Uterus (tissue), 3 donors: ENCODE measurements at regions not wholly inside any gene's neighbourhood (a gene's known extent, or its start where the extent isn't known, plus 50 kb on each side); places are given as distances from the start of the nearest gene placed in this dataset.

Source experiments
- DNase-seq, 2 donors: peaks; one replicate each; pipeline ENCODE4 v3.0.0-alpha.2; 2019 to 2020
- H3K27ac ChIP-seq, 2 donors: fragments of 200-600 bp; sonication (generic); 1 replicate in 1 of 2; 2 replicates in 1 of 2; pipeline ENCODE4 v1.5.1; 2016 to 2018
- H3K27me3 ChIP-seq, 2 donors: fragments of 200-600 bp; sonication (generic); one replicate each; pipeline ENCODE4 v1.5.1; 2018 to 2019; ENCODE audit warnings: control low read depth in 1 of 2
- H3K36me3 ChIP-seq, 2 donors: fragments of 200-600 bp; sonication (generic); one replicate each; pipeline ENCODE4 v1.5.1; 2019; ENCODE audit warnings: control low read depth in 1 of 2
- H3K4me1 ChIP-seq, 2 donors: fragments of 200-600 bp; sonication (generic); one replicate each; pipeline ENCODE4 v1.5.1; 2018 to 2019; ENCODE audit warnings: control low read depth in 1 of 2
- H3K4me3 ChIP-seq, 2 donors: fragments of 200-600 bp; sonication (generic); 1 replicate in 1 of 2; 2 replicates in 1 of 2; pipeline ENCODE4 v1.5.1; 2018 to 2019; ENCODE audit warnings: mild to moderate bottlenecking in 1 of 2
- H3K9me3 ChIP-seq, 2 donors: fragments of 200-600 bp; sonication (generic); one replicate each; pipeline ENCODE4 v1.5.1; 2019; ENCODE audit warnings: control low read depth in 1 of 2
- POLR2A ChIP-seq, 2 donors: fragments of 450-650 bp; IDR thresholded peaks; one replicate each; pipeline ENCODE4 v1.6.1; 2016; ENCODE audit warnings: antibody characterized with exemption in 2 of 2, mild to moderate bottlenecking in 1 of 2, moderate library complexity in 1 of 2
- intact Hi-C: fragments of 100-400 bp; cut with DNase I; formaldehyde crosslinking; loops from one replicate; pipeline ENCODE4 v1.15.1; 2023; ENCODE audit warnings: low total_unique reads
- TF ChIP-seq, protein P1 (sequence below), 4 experiments: fragments of 200-600 bp in 2 of 4; fragments of 450-650 bp in 2 of 4; sonication (generic) in 2 of 4; IDR thresholded peaks; one replicate each; pipeline ENCODE4 v1.5.1; 2016 to 2019; ENCODE audit warnings: antibody characterized with exemption in 4 of 4, mild to moderate bottlenecking in 2 of 4, moderate library complexity in 1 of 4
- donor health status: DM: yes; HTN: yes; CAD: no.

DNA sequence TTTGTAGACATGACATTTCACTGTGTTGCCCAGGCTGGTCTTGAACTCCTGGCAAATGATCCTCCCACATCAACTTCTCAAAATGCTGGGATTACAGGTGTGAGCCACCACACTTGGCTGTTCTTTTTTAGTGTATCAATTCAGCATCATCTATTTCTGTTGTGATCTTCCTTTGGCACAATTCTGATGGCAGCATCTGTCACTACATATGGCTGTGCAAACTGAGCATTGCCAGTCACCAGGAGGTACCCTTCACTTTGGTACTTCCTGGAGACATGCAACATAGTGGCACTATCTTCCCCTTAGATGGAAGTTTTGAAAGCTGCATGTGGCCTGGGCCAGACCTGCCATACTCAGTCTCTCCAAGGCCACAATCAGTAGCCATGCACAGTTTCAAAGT, 467.1 kb upstream of the TMPO start:
- no peaks in the 10 kb centered on the region for H3K36me3 ChIP-seq
- H3K4me1 ChIP-seq = no peaks in the 10 kb centered on the region
- no peak for DNase-seq
- H3K27ac ChIP-seq = no peak overlapping the region
- TF ChIP-seq, protein P1, sequence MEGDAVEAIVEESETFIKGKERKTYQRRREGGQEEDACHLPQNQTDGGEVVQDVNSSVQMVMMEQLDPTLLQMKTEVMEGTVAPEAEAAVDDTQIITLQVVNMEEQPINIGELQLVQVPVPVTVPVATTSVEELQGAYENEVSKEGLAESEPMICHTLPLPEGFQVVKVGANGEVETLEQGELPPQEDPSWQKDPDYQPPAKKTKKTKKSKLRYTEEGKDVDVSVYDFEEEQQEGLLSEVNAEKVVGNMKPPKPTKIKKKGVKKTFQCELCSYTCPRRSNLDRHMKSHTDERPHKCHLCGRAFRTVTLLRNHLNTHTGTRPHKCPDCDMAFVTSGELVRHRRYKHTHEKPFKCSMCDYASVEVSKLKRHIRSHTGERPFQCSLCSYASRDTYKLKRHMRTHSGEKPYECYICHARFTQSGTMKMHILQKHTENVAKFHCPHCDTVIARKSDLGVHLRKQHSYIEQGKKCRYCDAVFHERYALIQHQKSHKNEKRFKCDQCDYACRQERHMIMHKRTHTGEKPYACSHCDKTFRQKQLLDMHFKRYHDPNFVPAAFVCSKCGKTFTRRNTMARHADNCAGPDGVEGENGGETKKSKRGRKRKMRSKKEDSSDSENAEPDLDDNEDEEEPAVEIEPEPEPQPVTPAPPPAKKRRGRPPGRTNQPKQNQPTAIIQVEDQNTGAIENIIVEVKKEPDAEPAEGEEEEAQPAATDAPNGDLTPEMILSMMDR (IDR thresholded peaks at IDR 0.05) = no peak
- no peak for TF ChIP-seq POLR2A (IDR thresholded peaks at IDR 0.05)
- no peaks in the 10 kb centered on the region for H3K27me3 ChIP-seq
- H3K9me3 ChIP-seq = no peaks in the 10 kb centered on the region
- intact Hi-C loops = no loop called here
- H3K4me3 ChIP-seq = no peak overlapping the region

DNA sequence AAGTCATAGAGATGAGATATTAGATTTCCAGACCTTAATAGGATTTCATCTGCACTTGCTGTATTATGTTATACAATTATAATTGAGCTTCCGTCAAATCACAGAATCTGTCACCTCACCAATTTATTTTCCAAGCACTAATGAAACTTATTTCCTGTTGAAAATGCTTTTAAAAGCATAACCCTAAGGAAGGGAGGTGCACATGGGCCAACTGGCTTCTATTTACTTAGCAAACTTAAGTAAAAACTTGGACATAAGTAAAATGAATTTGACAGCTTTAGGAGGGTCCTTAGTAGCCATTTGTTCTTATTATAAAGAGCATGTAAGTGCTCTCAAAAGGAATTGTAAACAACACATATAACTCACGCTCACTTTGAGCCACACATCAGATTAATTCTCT, 462.2 kb upstream of the TMPO start:
- intact Hi-C loops = no loop called here
- Histone ChIP-seq H3K4me1 (no peaks in the 10 kb centered on the region), H3K27me3 (no peaks in the 10 kb centered on the region), H3K4me3 (no peak overlapping the region), H3K9me3 (no peaks in the 10 kb centered on the region), H3K27ac (no peak overlapping the region), H3K36me3 (no peaks in the 10 kb centered on the region)
- TF ChIP-seq, protein P1 (IDR thresholded peaks at IDR 0.05) = no peak
- no peak for TF ChIP-seq POLR2A (IDR thresholded peaks at IDR 0.05)
- DNase-seq = no peak

- Histone ChIP-seq H3K27ac (no peak overlapping the region), H3K36me3 (no peaks in the 10 kb centered on the region), H3K4me3 (no peak overlapping the region), H3K9me3 (no peaks in the 10 kb centered on the region), H3K27me3 (no peaks in the 10 kb centered on the region), H3K4me1 (no peaks in the 10 kb centered on the region)
- DNase-seq = no peak
- TF ChIP-seq, protein P1 (IDR thresholded peaks at IDR 0.05) = no peak
- TF ChIP-seq POLR2A (IDR thresholded peaks at IDR 0.05) = no peak
- intact Hi-C loops = no loop called here
These were observed 457.7 kb upstream of the TMPO start for GRCh38 chr12:98057701-98058100.

DNA sequence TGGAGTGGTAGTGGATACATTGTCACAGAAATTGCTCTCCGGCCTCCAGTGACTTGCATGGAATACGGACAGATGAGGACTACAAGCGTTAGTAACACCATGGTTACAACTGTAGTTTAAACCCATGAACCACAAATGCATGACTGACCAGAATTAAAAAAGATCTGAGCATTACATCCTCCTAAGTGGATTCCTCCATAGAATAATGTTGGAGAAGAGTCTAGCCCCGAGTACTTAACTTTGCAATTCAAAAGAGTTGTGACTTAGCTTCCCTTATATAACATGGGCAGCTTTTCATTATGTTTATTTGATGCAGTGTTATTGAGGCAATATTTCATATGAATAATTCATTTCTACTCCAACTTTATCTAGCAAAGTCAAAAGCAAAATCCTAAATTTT, 457.2 kb upstream of the TMPO start:
- TF ChIP-seq POLR2A (IDR thresholded peaks at IDR 0.05) = no peak
- TF ChIP-seq, protein P1 (IDR thresholded peaks at IDR 0.05) = no peak
- no peaks in the 10 kb centered on the region for H3K36me3 ChIP-seq
- no peak overlapping the region for H3K4me3 ChIP-seq
- no peak for DNase-seq
- H3K4me1 ChIP-seq = no peaks in the 10 kb centered on the region
- intact Hi-C loops = no loop called here
- no peaks in the 10 kb centered on the region for H3K27me3 ChIP-seq
- no peaks in the 10 kb centered on the region for H3K9me3 ChIP-seq
- H3K27ac ChIP-seq = no peak overlapping the region

- no peak overlapping the region for H3K27ac ChIP-seq
- TF ChIP-seq, protein P1 (IDR thresholded peaks at IDR 0.05) = no peak
- TF ChIP-seq POLR2A (IDR thresholded peaks at IDR 0.05) = no peak
These were observed 456.6 kb upstream of the TMPO start for GRCh38 chr12:98058838-98059237.

More at GRCh38 chr12:98058838-98059237, 456.6 kb upstream of the TMPO start:
- intact Hi-C loops = no loop called here
- no peaks in the 10 kb centered on the region for H3K9me3 ChIP-seq
- no peaks in the 10 kb centered on the region for H3K27me3 ChIP-seq
- no peaks in the 10 kb centered on the region for H3K36me3 ChIP-seq
- H3K4me3 ChIP-seq = no peak overlapping the region
- DNase-seq = no peak
- no peaks in the 10 kb centered on the region for H3K4me1 ChIP-seq
